ENCODE measurements at regions not wholly inside any gene's neighbourhood (a gene's known extent, or its start where the extent isn't known, plus 50 kb on each side); places are given as distances from the start of the nearest gene placed in this dataset.

DNA sequence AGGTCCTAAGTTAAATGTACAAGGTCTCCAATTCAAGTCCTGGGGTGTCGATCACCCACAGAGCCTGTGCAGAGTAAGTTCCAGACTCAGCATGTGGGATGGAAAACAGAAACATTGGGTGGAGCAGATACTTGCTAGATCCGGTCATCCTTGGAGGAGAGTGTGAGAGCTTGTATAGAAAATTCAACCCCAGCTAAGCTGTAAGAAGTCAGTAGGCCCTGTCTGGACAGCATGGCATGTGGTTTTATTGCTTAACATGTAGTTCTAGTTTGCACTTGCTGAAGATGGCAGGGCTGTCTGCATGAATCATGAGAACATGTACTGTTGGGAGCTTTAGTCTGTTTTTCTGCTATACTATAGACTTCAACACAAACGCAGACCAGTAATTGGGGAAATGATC is 189.6 kb upstream of the RMP24 start (continued):
- TF ChIP-seq, protein P1, sequence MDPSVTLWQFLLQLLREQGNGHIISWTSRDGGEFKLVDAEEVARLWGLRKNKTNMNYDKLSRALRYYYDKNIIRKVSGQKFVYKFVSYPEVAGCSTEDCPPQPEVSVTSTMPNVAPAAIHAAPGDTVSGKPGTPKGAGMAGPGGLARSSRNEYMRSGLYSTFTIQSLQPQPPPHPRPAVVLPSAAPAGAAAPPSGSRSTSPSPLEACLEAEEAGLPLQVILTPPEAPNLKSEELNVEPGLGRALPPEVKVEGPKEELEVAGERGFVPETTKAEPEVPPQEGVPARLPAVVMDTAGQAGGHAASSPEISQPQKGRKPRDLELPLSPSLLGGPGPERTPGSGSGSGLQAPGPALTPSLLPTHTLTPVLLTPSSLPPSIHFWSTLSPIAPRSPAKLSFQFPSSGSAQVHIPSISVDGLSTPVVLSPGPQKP (IDR thresholded peaks at IDR 0.05; ENCODE audit: low read depth, low read length): no peak
- TF ChIP-seq, protein P2, sequence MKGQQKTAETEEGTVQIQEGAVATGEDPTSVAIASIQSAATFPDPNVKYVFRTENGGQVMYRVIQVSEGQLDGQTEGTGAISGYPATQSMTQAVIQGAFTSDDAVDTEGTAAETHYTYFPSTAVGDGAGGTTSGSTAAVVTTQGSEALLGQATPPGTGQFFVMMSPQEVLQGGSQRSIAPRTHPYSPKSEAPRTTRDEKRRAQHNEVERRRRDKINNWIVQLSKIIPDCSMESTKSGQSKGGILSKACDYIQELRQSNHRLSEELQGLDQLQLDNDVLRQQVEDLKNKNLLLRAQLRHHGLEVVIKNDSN (IDR thresholded peaks at IDR 0.05; ENCODE audit: borderline replicate concordance, extremely low read length, insufficient read depth, low read depth, low read length): no peak
- TF ChIP-seq NFIC (IDR thresholded peaks at IDR 0.05; ENCODE audit: low read depth, low read length) (no peak), EZH2 (IDR thresholded peaks at IDR 0.05; ENCODE audit: borderline replicate concordance, control insufficient read depth, low read depth, low read length) (no peak), BACH1 (IDR thresholded peaks at IDR 0.05; ENCODE audit: borderline replicate concordance) (no peak)
- TF ChIP-seq, protein P3, sequence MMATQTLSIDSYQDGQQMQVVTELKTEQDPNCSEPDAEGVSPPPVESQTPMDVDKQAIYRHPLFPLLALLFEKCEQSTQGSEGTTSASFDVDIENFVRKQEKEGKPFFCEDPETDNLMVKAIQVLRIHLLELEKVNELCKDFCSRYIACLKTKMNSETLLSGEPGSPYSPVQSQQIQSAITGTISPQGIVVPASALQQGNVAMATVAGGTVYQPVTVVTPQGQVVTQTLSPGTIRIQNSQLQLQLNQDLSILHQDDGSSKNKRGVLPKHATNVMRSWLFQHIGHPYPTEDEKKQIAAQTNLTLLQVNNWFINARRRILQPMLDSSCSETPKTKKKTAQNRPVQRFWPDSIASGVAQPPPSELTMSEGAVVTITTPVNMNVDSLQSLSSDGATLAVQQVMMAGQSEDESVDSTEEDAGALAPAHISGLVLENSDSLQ (IDR thresholded peaks at IDR 0.05): no peak
- TF ChIP-seq, protein P4, sequence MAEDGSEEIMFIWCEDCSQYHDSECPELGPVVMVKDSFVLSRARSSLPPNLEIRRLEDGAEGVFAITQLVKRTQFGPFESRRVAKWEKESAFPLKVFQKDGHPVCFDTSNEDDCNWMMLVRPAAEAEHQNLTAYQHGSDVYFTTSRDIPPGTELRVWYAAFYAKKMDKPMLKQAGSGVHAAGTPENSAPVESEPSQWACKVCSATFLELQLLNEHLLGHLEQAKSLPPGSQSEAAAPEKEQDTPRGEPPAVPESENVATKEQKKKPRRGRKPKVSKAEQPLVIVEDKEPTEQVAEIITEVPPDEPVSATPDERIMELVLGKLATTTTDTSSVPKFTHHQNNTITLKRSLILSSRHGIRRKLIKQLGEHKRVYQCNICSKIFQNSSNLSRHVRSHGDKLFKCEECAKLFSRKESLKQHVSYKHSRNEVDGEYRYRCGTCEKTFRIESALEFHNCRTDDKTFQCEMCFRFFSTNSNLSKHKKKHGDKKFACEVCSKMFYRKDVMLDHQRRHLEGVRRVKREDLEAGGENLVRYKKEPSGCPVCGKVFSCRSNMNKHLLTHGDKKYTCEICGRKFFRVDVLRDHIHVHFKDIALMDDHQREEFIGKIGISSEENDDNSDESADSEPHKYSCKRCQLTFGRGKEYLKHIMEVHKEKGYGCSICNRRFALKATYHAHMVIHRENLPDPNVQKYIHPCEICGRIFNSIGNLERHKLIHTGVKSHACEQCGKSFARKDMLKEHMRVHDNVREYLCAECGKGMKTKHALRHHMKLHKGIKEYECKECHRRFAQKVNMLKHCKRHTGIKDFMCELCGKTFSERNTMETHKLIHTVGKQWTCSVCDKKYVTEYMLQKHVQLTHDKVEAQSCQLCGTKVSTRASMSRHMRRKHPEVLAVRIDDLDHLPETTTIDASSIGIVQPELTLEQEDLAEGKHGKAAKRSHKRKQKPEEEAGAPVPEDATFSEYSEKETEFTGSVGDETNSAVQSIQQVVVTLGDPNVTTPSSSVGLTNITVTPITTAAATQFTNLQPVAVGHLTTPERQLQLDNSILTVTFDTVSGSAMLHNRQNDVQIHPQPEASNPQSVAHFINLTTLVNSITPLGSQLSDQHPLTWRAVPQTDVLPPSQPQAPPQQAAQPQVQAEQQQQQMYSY (CRISPR knock-in tag; IDR thresholded peaks at IDR 0.05): no peak
